Endothelial cell (in vitro differentiated cells): ENCODE measurements at regions not wholly inside any gene's neighbourhood (a gene's known extent, or its start where the extent isn't known, plus 50 kb on each side); places are given as distances from the start of the nearest gene placed in this dataset.

Source experiments
- DNase-seq: peaks from one replicate; pipeline ENCODE4 v3.0.0; 2021; ENCODE audit warnings: low spot score
- H3K27ac Mint-ChIP-seq: one replicate; pipeline ENCODE4 v1.8.0; 2021; ENCODE audit warnings: mixed read lengths, inconsistent platforms; ENCODE audit not compliant: unreplicated experiment
- H3K27me3 Mint-ChIP-seq: one replicate; pipeline ENCODE4 v1.8.0; 2021; ENCODE audit warnings: mild to moderate bottlenecking, moderate library complexity, mixed read lengths, inconsistent platforms; ENCODE audit not compliant: unreplicated experiment
- H3K36me3 Mint-ChIP-seq: one replicate; pipeline ENCODE4 v1.8.0; 2021; ENCODE audit warnings: mild to moderate bottlenecking, low read depth, mixed read lengths, inconsistent platforms; ENCODE audit not compliant: unreplicated experiment
- H3K4me1 Mint-ChIP-seq: one replicate; pipeline ENCODE4 v1.8.0; 2021; ENCODE audit warnings: mild to moderate bottlenecking, mixed read lengths, inconsistent platforms; ENCODE audit not compliant: unreplicated experiment
- H3K4me3 Mint-ChIP-seq: one replicate; pipeline ENCODE4 v1.8.0; 2021; ENCODE audit warnings: mild to moderate bottlenecking, mixed read lengths, inconsistent platforms; ENCODE audit not compliant: unreplicated experiment
- H3K9me3 Mint-ChIP-seq: one replicate; pipeline ENCODE4 v1.8.0; 2021; ENCODE audit warnings: mixed read lengths, inconsistent platforms; ENCODE audit not compliant: unreplicated experiment
- TF ChIP-seq, protein P1 (sequence below): fragments of 200-600 bp; sonication (generic); IDR thresholded peaks from one replicate; pipeline ENCODE4 v1.5.0; 2021; ENCODE audit warnings: antibody characterized with exemption; ENCODE audit not compliant: unreplicated experiment

GRCh38 chr18:30451981-30452380 lies 590.6 kb downstream of the DSC3 start:
- DNase-seq, result no peak
- no peaks in the 10 kb centered on the region for H3K36me3 Mint-ChIP-seq
- H3K4me3 Mint-ChIP-seq, result no peak overlapping the region
- no peaks in the 10 kb centered on the region for H3K27me3 Mint-ChIP-seq
- TF ChIP-seq, protein P1, sequence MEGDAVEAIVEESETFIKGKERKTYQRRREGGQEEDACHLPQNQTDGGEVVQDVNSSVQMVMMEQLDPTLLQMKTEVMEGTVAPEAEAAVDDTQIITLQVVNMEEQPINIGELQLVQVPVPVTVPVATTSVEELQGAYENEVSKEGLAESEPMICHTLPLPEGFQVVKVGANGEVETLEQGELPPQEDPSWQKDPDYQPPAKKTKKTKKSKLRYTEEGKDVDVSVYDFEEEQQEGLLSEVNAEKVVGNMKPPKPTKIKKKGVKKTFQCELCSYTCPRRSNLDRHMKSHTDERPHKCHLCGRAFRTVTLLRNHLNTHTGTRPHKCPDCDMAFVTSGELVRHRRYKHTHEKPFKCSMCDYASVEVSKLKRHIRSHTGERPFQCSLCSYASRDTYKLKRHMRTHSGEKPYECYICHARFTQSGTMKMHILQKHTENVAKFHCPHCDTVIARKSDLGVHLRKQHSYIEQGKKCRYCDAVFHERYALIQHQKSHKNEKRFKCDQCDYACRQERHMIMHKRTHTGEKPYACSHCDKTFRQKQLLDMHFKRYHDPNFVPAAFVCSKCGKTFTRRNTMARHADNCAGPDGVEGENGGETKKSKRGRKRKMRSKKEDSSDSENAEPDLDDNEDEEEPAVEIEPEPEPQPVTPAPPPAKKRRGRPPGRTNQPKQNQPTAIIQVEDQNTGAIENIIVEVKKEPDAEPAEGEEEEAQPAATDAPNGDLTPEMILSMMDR, result no peak
- no peaks in the 10 kb centered on the region for H3K4me1 Mint-ChIP-seq
- H3K27ac Mint-ChIP-seq, result no peak overlapping the region
- no peaks in the 10 kb centered on the region for H3K9me3 Mint-ChIP-seq

DNA sequence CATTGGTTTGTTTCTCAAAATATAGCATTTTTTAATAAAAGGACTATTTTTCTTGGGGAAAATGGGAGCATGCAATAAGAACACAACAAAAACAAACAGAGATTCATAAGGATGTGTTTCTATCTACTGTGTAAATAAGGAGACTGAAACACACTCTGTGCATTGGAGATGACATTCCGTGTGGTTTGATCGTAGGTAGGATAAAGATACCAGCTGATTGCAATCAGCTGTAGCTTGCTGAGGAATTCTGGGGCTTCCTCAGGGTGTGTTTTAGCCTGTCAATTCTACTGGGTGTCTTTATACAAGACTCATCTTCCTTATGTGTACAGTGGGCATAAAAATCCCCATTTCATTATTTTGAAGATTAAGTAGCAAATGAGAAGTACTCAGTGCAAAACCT lies 591.6 kb downstream of the DSC3 start:
- Mint-ChIP-seq H3K4me3 (no peak overlapping the region), H3K36me3 (no peaks in the 10 kb centered on the region), H3K27me3 (no peaks in the 10 kb centered on the region), H3K9me3 (no peaks in the 10 kb centered on the region), H3K4me1 (peaks cover 3% of the 10 kb centered on the region), H3K27ac (no peak overlapping the region)
- no peak for DNase-seq
- TF ChIP-seq, protein P1, result no peak

GRCh38 chr18:30446605-30447004 lies 595.9 kb downstream of the DSC3 start:
- Mint-ChIP-seq H3K4me3 (no peak overlapping the region), H3K36me3 (no peaks in the 10 kb centered on the region), H3K27ac (no peak overlapping the region), H3K9me3 (no peaks in the 10 kb centered on the region), H3K4me1 (peaks cover 3% of the 10 kb centered on the region), H3K27me3 (no peaks in the 10 kb centered on the region)
- no peak for DNase-seq
- TF ChIP-seq, protein P1, result no peak

DNA sequence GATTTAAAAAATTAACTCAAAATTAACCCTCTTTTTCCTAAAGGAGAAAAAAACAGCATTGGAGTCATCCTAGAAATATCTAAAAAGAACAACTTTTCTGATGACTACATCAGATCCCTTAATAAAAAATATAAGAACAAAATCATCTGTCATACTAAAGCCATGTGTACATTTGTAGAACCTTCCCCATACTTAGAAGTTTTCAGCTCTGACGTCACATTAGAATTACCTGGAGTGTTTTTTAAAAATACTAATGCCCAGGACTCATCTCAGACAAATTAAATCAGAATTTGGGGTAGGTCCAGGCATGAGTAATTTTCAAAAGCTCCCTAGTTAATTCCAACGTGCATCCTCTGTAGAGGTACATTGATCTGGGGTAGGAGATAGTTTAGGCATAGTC lies 598.0 kb downstream of the DSC3 start:
- H3K27ac Mint-ChIP-seq, result no peak overlapping the region
- no peak overlapping the region for H3K4me3 Mint-ChIP-seq
- TF ChIP-seq, protein P1, result no peak
- no peaks in the 10 kb centered on the region for H3K36me3 Mint-ChIP-seq
- H3K27me3 Mint-ChIP-seq, result no peaks in the 10 kb centered on the region
- H3K9me3 Mint-ChIP-seq, result no peaks in the 10 kb centered on the region
- peaks cover 3% of the 10 kb centered on the region for H3K4me1 Mint-ChIP-seq
- DNase-seq, result no peak

DNA sequence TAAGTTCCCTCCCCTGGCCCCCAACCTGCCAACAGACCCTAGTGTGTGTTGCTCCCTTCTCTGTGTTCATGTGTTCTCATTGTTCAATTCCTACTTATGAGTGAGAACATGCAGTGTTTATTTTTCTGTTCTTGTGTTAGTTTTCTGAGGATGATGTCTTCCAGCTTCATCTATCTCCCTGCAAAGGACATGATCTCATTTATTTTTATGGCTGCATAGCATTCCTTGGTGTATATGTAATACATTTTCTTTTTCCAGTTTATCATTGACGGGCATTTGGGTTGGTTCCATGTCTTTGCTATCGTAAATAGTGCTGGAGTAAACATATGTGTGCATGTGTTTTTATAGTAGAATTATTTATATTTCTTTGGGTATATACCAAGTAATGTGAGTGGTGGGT lies 602.2 kb downstream of the DSC3 start:
- DNase-seq, result no peak
- Mint-ChIP-seq H3K4me3 (no peak overlapping the region), H3K27ac (no peak overlapping the region), H3K27me3 (no peaks in the 10 kb centered on the region), H3K36me3 (no peaks in the 10 kb centered on the region), H3K4me1 (no peaks in the 10 kb centered on the region), H3K9me3 (no peaks in the 10 kb centered on the region)
- TF ChIP-seq, protein P1, result no peak
